Naive thymus-derived CD8-positive, alpha-beta T cell (primary cell): ENCODE measurements at regions not wholly inside any gene's neighbourhood (a gene's known extent, or its start where the extent isn't known, plus 50 kb on each side); places are given as distances from the start of the nearest gene placed in this dataset.

ENCODE experiments used
- ATAC-seq, 2 donors: fragments of 150-1000 bp; cut with Tn5 transposase in 1 of 2; sonication (Bioruptor Pico), chemical (Tn5 transposase) in 1 of 2; 1 replicate in 1 of 2; 2 replicates in 1 of 2; pipeline ENCODE4 v1.10.0; 2021; ENCODE audit warnings: mild to moderate bottlenecking in 2 of 2, moderate library complexity in 2 of 2
- POLR2A ChIA-PET: fragments of 350-600 bp; sonication (Branson Sonifier 250); formaldehyde crosslinking; loops from one replicate; lab custom pipeline; 2021; ENCODE audit warnings: antibody characterized with exemption; lab: Charles Lee
- DNase-seq, 10 donors: peaks; one replicate each; pipeline versions ENCODE4 v3.0.0 to v3.0.0-alpha.2; 2020 to 2022
- H3K27ac Mint-ChIP-seq, 10 donors: one replicate each; pipeline ENCODE4 v1.8.0; 2020 to 2022; ENCODE audit warnings: mild to moderate bottlenecking in 10 of 10, mixed read lengths in 10 of 10, moderate library complexity in 4 of 10, inconsistent platforms in 1 of 10
- H3K27me3 Mint-ChIP-seq, 5 donors: one replicate each; pipeline ENCODE4 v1.8.0; 2021 to 2022; ENCODE audit warnings: mixed read lengths in 5 of 5
- H3K36me3 Mint-ChIP-seq, 3 donors: one replicate each; pipeline ENCODE4 v1.8.0; 2020 to 2022; ENCODE audit warnings: mixed read lengths in 3 of 3, mild to moderate bottlenecking in 2 of 3, inconsistent platforms in 1 of 3
- H3K4me1 Mint-ChIP-seq, 4 donors: one replicate each; pipeline ENCODE4 v1.8.0; 2021 to 2022; ENCODE audit warnings: mixed read lengths in 4 of 4
- H3K4me3 Mint-ChIP-seq, 10 donors: one replicate each; pipeline ENCODE4 v1.8.0; 2020 to 2022; ENCODE audit warnings: mild to moderate bottlenecking in 10 of 10, mixed read lengths in 10 of 10, moderate library complexity in 6 of 10, inconsistent platforms in 1 of 10
- H3K9me3 Mint-ChIP-seq, 9 donors: one replicate each; pipeline ENCODE4 v1.8.0; 2020 to 2022; ENCODE audit warnings: mixed read lengths in 9 of 9, mild to moderate bottlenecking in 3 of 9, inconsistent platforms in 1 of 9, moderate library complexity in 1 of 9

DNA sequence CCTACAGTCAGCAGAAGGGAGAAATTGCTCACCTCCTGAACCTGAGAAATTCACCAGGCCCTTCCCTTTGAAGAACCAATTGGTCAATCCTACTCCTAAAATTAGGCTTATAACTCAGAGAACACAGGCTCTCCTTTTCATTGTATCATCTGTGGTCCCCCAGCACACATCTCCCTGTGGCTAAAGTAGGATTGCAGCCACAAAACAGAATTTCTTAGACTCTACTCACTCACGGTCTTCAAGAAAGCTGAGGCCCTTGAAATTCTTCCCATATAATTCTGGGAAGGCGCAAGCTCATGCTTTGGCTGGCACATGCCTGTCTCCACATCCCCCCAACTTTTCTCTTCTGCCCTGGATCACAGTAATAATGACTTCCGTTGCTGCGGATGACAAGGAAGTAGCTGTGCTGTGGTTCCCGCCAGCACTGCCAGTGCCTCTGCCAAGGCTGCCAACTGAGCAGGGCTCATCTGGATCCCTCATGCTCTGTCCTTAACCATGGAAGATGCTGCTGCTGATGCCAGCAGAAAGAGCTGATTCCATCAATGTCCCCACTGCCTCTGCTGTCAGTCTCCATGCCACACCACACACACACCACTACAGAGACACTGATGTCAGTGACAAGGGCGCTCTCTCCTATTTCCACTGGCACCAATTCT, 200.6 kb upstream of the POU2AF2 start:
- Mint-ChIP-seq H3K4me1 (peaks cover 0 to 4% (median 0%) of the 10 kb centered on the region in 4 donors), H3K4me3 (no peak overlapping the region), H3K27ac (no peak overlapping the region), H3K27me3 (peaks cover 2 to 15% (median 4%) of the 10 kb centered on the region in 5 donors), H3K9me3 (peaks cover 0 to 2% (median 0%) of the 10 kb centered on the region in 9 donors), H3K36me3 (no peaks in the 10 kb centered on the region)
- ATAC-seq (no peak), DNase-seq (no peak)
- POLR2A ChIA-PET = no interaction called here

DNA sequence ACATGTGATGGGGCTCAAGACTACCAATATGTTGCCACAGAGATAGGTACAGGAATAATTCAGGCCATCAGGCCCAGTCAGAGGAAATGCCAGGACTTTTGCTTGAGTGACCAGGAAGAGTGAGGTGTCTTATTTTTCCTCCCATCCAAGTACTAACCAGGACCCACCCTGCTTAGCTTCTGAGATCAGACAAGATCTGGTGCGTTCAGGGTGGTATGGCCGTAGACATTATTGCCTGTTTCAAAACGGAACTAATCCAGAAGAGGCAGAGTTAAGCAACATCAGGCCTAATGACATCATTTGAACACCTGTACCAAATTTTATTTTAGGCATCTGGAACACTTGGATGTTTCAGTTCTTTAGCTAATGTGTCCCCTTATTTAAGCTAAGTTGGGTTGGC, 205.5 kb upstream of the POU2AF2 start:
- H3K36me3 Mint-ChIP-seq = no peaks in the 10 kb centered on the region

GRCh38 chr11:111035746-111036145, 209.8 kb upstream of the POU2AF2 start:
- ATAC-seq = no peak
- DNase-seq = no peak
- peaks cover 0 to 5% (median 3%) of the 10 kb centered on the region in 5 donors for H3K27me3 Mint-ChIP-seq
- H3K4me3 Mint-ChIP-seq = no peak overlapping the region
- H3K4me1 Mint-ChIP-seq = no peaks in the 10 kb centered on the region
- POLR2A ChIA-PET = no interaction called here
- no peaks in the 10 kb centered on the region for H3K36me3 Mint-ChIP-seq
- peaks cover 0 to 23% (median 5%) of the 10 kb centered on the region in 9 donors for H3K9me3 Mint-ChIP-seq
- H3K27ac Mint-ChIP-seq = no peak overlapping the region

More for the DNA sequence above, 205.5 kb upstream of the POU2AF2 start:
- POLR2A ChIA-PET = no interaction called here
- Mint-ChIP-seq H3K27ac (no peak overlapping the region), H3K9me3 (peaks cover 0 to 19% (median 0%) of the 10 kb centered on the region in 9 donors), H3K27me3 (peaks cover 0 to 14% (median 3%) of the 10 kb centered on the region in 5 donors), H3K4me3 (no peak overlapping the region), H3K4me1 (peaks cover 0 to 2% (median 0%) of the 10 kb centered on the region in 4 donors)
- no peak for ATAC-seq
- DNase-seq = no peak

- Mint-ChIP-seq H3K36me3 (peaks cover 0 to 13% (median 5%) of the 10 kb centered on the region in 3 donors), H3K27me3 (peaks cover 12 to 31% (median 18%) of the 10 kb centered on the region in 5 donors), H3K4me3 (no peak overlapping the region), H3K27ac (no peak overlapping the region), H3K4me1 (peaks cover 0 to 6% (median under 1%) of the 10 kb centered on the region in 4 donors), H3K9me3 (peaks cover 3 to 45% (median 20%) of the 10 kb centered on the region in 9 donors)
- ATAC-seq (no peak), DNase-seq (no peak)
- POLR2A ChIA-PET = no interaction called here
These were observed 219.3 kb upstream of the POU2AF2 start for GRCh38 chr11:111026241-111026640.

GRCh38 chr11:111021131-111021530, 224.4 kb upstream of the POU2AF2 start:
- Mint-ChIP-seq H3K27me3 (peaks cover 6 to 49% (median 13%) of the 10 kb centered on the region in 5 donors), H3K36me3 (no peaks in the 10 kb centered on the region), H3K4me3 (no peak overlapping the region), H3K27ac (peak overlapping the region in 1 of 10 donors; percentile 12), H3K4me1 (peaks cover 0 to 6% (median under 1%) of the 10 kb centered on the region in 4 donors), H3K9me3 (peaks cover 0 to 4% (median 0%) of the 10 kb centered on the region in 9 donors)
- ATAC-seq = no peak
- POLR2A ChIA-PET = no interaction called here
- DNase-seq = no peak

DNA sequence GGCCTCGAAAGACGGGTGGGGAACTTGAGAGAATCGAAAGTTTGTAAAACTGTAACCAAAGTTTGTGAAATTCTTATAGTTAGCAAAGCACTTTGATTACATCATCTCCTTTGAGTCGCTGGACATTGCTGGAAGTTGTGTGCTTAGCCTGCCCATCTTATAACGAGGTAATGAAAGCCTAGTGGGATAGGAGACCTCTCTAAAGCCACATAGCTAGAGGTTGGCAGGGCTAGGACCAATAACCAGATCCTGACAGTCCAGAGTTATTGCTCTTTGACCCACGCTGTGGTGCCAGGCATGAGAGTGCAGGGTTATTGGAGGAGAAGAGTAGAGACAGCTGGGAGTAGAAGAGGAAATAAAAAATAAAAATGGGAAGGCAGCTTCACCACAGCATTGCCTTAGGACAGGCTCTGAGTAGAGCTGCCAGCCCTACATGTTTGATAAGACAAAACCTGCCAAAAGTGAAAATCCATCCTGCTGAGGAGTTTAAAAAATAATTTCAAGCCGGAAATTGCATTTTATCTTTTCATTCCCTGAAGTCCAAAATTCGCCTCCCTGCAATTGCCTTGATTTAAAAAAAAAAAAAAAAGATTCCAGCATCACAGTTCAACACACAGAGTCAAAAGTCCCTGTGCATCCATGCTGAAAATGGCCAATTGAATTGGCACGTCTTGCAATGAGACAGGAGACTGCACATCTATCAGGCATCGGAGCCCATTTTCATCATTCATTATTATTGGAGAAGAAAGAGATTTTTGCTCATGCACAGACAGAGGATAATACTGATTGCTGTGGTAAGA, 225.5 kb upstream of the POU2AF2 start:
- Mint-ChIP-seq H3K4me1 (peaks cover 0 to 3% (median under 1%) of the 10 kb centered on the region in 4 donors), H3K9me3 (peaks cover 0 to 4% (median 0%) of the 10 kb centered on the region in 9 donors), H3K36me3 (no peaks in the 10 kb centered on the region), H3K27ac (no peak overlapping the region), H3K4me3 (no peak overlapping the region), H3K27me3 (peaks cover 3 to 40% (median 8%) of the 10 kb centered on the region in 5 donors)
- DNase-seq (no peak), ATAC-seq (no peak)
- POLR2A ChIA-PET = no interaction called here

DNA sequence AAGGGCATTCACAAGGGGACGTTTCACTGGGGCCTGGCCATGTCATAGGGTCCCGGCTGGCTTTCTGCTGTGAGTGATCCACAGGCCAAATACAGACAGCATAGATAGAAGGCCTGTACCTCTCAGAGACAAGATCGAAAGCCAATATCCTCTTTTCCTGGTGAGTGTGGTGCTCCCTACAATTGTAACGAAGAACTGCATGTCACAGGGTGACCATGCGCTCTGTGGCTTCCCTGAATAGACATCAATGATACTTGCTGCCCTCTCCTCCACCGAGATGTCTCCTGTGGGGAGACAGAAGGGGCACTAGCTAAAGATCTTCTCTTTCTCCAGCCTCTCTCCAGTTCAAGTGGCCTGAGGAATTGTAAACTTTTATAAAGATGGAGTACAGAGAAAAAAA, 226.1 kb upstream of the POU2AF2 start:
- Mint-ChIP-seq H3K27me3 (peaks cover 3 to 41% (median 6%) of the 10 kb centered on the region in 5 donors), H3K9me3 (peaks cover 0 to 3% (median 0%) of the 10 kb centered on the region in 9 donors), H3K4me1 (peaks cover 0 to 7% (median 0%) of the 10 kb centered on the region in 4 donors), H3K27ac (no peak overlapping the region), H3K4me3 (no peak overlapping the region), H3K36me3 (no peaks in the 10 kb centered on the region)
- ATAC-seq (no peak), DNase-seq (no peak)
- POLR2A ChIA-PET = no interaction called here

DNA sequence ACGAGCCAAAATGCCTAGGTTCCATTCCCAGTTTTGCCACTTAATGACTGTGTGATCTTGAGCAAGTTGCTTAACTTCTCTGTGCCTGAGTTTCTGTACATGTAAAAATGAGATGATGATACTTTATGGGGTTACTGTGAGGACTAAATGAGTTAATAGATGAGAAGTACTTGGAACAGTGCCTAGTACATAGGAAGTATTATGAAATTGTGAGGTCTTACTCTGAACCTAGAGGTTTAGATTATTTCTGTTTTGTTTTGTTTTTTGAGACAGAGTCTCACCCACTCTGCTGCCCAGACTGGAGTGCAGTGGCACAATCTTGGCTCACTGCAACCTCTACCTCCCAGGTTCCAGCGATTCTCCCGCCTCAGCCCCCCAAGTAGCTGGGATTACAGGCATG, 227.0 kb upstream of the POU2AF2 start:
- H3K27ac Mint-ChIP-seq = no peak overlapping the region
- H3K4me1 Mint-ChIP-seq = peaks cover 0 to 7% (median 0%) of the 10 kb centered on the region in 4 donors
- no peaks in the 10 kb centered on the region for H3K36me3 Mint-ChIP-seq
- H3K27me3 Mint-ChIP-seq = peaks cover 2 to 46% (median 4%) of the 10 kb centered on the region in 5 donors
- no peak overlapping the region for H3K4me3 Mint-ChIP-seq
- POLR2A ChIA-PET = no interaction called here
- peaks cover 0 to 2% (median 0%) of the 10 kb centered on the region in 9 donors for H3K9me3 Mint-ChIP-seq
- no peak for ATAC-seq
- DNase-seq = no peak

- peaks cover 0 to 5% (median 0%) of the 10 kb centered on the region in 9 donors for H3K9me3 Mint-ChIP-seq
- H3K36me3 Mint-ChIP-seq = no peaks in the 10 kb centered on the region
- peaks cover 4 to 27% (median 14%) of the 10 kb centered on the region in 5 donors for H3K27me3 Mint-ChIP-seq
- no peak for ATAC-seq
- no peak for DNase-seq
- no peak overlapping the region for H3K27ac Mint-ChIP-seq
- H3K4me3 Mint-ChIP-seq = no peak overlapping the region
- POLR2A ChIA-PET = no interaction called here
- peaks cover 0 to 4% (median 0%) of the 10 kb centered on the region in 4 donors for H3K4me1 Mint-ChIP-seq
These were observed 233.0 kb upstream of the POU2AF2 start for GRCh38 chr11:111012491-111012890.

DNA sequence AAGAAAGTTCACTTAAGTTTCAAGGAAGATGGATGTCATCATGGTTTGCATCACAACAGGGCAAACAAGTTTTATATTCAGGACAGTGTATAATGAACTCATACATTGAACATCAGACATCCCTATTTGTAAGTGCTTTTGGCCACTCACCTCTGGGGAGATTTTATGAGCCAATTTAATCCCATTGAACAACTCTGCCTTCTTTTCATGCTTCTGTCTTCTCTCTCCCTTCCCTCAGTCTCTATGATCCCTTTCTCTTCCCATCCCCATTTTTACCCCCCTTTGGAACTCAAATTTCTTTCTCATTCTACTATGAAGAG, 234.3 kb upstream of the POU2AF2 start:
- Mint-ChIP-seq H3K36me3 (no peaks in the 10 kb centered on the region), H3K4me3 (no peak overlapping the region)
- ATAC-seq = no peak

DNA sequence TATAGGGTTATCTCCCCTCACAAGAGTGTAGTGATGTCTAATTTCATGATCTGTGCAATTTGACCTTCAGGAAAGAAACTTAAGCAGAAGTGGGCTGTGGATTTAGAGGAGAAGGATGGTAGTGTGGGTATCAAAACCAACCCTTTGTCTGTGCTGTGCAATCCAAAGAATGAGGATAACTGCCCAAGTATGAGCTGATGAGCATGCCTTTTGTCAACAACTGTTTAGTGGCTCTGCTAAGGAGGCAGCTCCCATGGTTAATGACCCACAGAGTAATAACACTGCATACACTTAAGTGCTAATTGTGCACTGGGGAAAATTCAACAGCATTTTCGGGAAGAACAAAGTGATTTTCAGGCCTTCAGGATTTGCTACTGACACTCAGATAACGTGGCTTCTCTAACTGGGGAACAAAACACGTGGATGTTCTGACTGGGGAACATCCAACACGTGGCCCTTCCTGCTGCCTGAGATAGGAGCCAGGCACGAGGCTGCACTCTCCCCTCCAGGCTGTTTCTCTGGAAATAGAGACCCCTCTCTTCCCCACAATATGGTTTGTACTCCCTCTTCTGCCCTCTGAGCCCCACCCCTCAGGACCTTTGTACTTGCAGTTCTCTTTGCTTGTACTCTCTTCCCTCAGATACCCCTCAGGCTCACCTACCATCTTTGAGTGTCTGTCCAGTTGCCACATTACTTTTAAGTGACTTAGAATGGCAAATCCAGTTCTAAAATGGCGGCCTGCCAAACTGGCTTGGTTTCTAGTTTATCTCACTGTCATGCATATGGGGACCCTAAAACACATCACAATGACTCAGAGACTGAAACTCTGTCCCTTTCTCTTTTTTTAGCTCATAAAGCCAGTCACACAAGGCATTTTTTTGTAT, 234.9 kb upstream of the POU2AF2 start:
- Mint-ChIP-seq H3K4me3 (no peak overlapping the region), H3K27me3 (peaks cover 4 to 28% (median 14%) of the 10 kb centered on the region in 5 donors), H3K9me3 (peaks cover 0 to 5% (median 0%) of the 10 kb centered on the region in 9 donors), H3K4me1 (peaks cover 0 to 4% (median 0%) of the 10 kb centered on the region in 4 donors), H3K36me3 (no peaks in the 10 kb centered on the region), H3K27ac (peak overlapping the region in 1 of 10 donors; percentile 14)
- DNase-seq (no peak), ATAC-seq (no peak)
- POLR2A ChIA-PET = no interaction called here

More for the DNA sequence above, 234.3 kb upstream of the POU2AF2 start:
- Mint-ChIP-seq H3K27me3 (peaks cover 4 to 28% (median 14%) of the 10 kb centered on the region in 5 donors), H3K4me1 (peaks cover 0 to 4% (median 0%) of the 10 kb centered on the region in 4 donors), H3K9me3 (peaks cover 0 to 5% (median 0%) of the 10 kb centered on the region in 9 donors), H3K27ac (no peak overlapping the region)
- no peak for DNase-seq
- POLR2A ChIA-PET = no interaction called here

GRCh38 chr11:111006227-111006626, 239.3 kb upstream of the POU2AF2 start:
- H3K4me1 Mint-ChIP-seq = no peaks in the 10 kb centered on the region
- no peak overlapping the region for H3K4me3 Mint-ChIP-seq
- H3K9me3 Mint-ChIP-seq = peaks cover 0 to 5% (median 0%) of the 10 kb centered on the region in 9 donors
- H3K27me3 Mint-ChIP-seq = peaks cover 4 to 20% (median 12%) of the 10 kb centered on the region in 5 donors
- POLR2A ChIA-PET = no interaction called here
- DNase-seq (no peak), ATAC-seq (no peak)
- no peaks in the 10 kb centered on the region for H3K36me3 Mint-ChIP-seq
- no peak overlapping the region for H3K27ac Mint-ChIP-seq
